ENCODE measurements at regions not wholly inside any gene's neighbourhood (a gene's known extent, or its start where the extent isn't known, plus 50 kb on each side); places are given as distances from the start of the nearest gene placed in this dataset.

GRCh38 chrX:149992918-149993317 is 54.6 kb upstream of the EOLA2 start:
- no peak for DNase-seq (ENCODE audit: unreplicated experiment)
- intact Hi-C loops (cut with micrococcal nuclease), result no loop called here
- no peaks in the 10 kb centered on the region for H3K9me3 Mint-ChIP-seq (ENCODE audit: unreplicated experiment)

GRCh38 chrX:149993989-149994388 is 55.7 kb upstream of the EOLA2 start:
- Mint-ChIP-seq H3K27ac (ENCODE audit: low read depth, unreplicated experiment) (no peak overlapping the region), H3K27me3 (ENCODE audit: insufficient read depth, unreplicated experiment) (peaks cover 7% of the 10 kb centered on the region), H3K4me1 (ENCODE audit: insufficient read depth, unreplicated experiment) (peaks cover 5% of the 10 kb centered on the region), H3K36me3 (ENCODE audit: insufficient read depth, unreplicated experiment) (peaks cover 12% of the 10 kb centered on the region), H3K9me3 (ENCODE audit: unreplicated experiment) (no peaks in the 10 kb centered on the region), H3K4me3 (ENCODE audit: unreplicated experiment) (no peak overlapping the region)
- BruUV-seq (replicated peaks), result no TSS peak
- intact Hi-C loops (cut with micrococcal nuclease), result no loop called here
- POLR2A ChIA-PET, result no interaction called here
- no peak for DNase-seq (ENCODE audit: unreplicated experiment)
- CTCF ChIA-PET, result interaction anchor here (0.7 to 0.9 kb wide), 2 partner anchors 13 to 43 kb away, joined by 3 to 5 read pairs; no protein-coding TSS in a partner anchor
- no peak for TF ChIP-seq CTCF (IDR thresholded peaks at IDR 0.05; ENCODE audit: unreplicated experiment)

More at GRCh38 chrX:149992918-149993317, 54.6 kb upstream of the EOLA2 start:
- ChIA-PET POLR2A (no interaction called here), CTCF (interaction anchor here (0.6 to 0.9 kb wide), 2 partner anchors 14 to 628 kb away, joined by 3 to 5 read pairs; no protein-coding TSS in a partner anchor)
- Mint-ChIP-seq H3K27ac (ENCODE audit: low read depth, unreplicated experiment) (no peak overlapping the region), H3K4me3 (ENCODE audit: unreplicated experiment) (no peak overlapping the region), H3K36me3 (ENCODE audit: insufficient read depth, unreplicated experiment) (peaks cover 11% of the 10 kb centered on the region), H3K27me3 (ENCODE audit: insufficient read depth, unreplicated experiment) (peaks cover 12% of the 10 kb centered on the region), H3K4me1 (ENCODE audit: insufficient read depth, unreplicated experiment) (peaks cover 5% of the 10 kb centered on the region)
- TF ChIP-seq CTCF (IDR thresholded peaks at IDR 0.05; ENCODE audit: unreplicated experiment), result no peak
- BruUV-seq (replicated peaks), result no TSS peak

- CTCF ChIA-PET, result no interaction called here
- no TSS peak for BruUV-seq (replicated peaks)
- H3K9me3 Mint-ChIP-seq (ENCODE audit: unreplicated experiment), result no peaks in the 10 kb centered on the region
Measured at GRCh38 chrX:149996515-149996914, 58.2 kb upstream of the EOLA2 start.

GRCh38 chrX:150005027-150005426 is 66.7 kb upstream of the EOLA2 start:
- CTCF ChIA-PET, result no interaction called here
- intact Hi-C loops (cut with micrococcal nuclease), result no loop called here
- BruUV-seq (replicated peaks), result no TSS peak
- POLR2A ChIA-PET, result no interaction called here
- no peak for TF ChIP-seq CTCF (IDR thresholded peaks at IDR 0.05; ENCODE audit: unreplicated experiment)
- Mint-ChIP-seq H3K9me3 (ENCODE audit: unreplicated experiment) (no peaks in the 10 kb centered on the region), H3K36me3 (ENCODE audit: insufficient read depth, unreplicated experiment) (peaks cover 7% of the 10 kb centered on the region), H3K27ac (ENCODE audit: low read depth, unreplicated experiment) (no peak overlapping the region), H3K4me1 (ENCODE audit: insufficient read depth, unreplicated experiment) (no peaks in the 10 kb centered on the region), H3K27me3 (ENCODE audit: insufficient read depth, unreplicated experiment) (no peaks in the 10 kb centered on the region), H3K4me3 (ENCODE audit: unreplicated experiment) (no peak overlapping the region)
- DNase-seq (ENCODE audit: unreplicated experiment), result no peak

More at GRCh38 chrX:149996515-149996914, 58.2 kb upstream of the EOLA2 start:
- no peaks in the 10 kb centered on the region for H3K27me3 Mint-ChIP-seq (ENCODE audit: insufficient read depth, unreplicated experiment)
- intact Hi-C loops (cut with micrococcal nuclease), result no loop called here
- DNase-seq (ENCODE audit: unreplicated experiment), result no peak
- no peak overlapping the region for H3K27ac Mint-ChIP-seq (ENCODE audit: low read depth, unreplicated experiment)
- POLR2A ChIA-PET, result no interaction called here
- TF ChIP-seq CTCF (IDR thresholded peaks at IDR 0.05; ENCODE audit: unreplicated experiment), result no peak
- H3K36me3 Mint-ChIP-seq (ENCODE audit: insufficient read depth, unreplicated experiment), result peaks cover 12% of the 10 kb centered on the region
- H3K4me3 Mint-ChIP-seq (ENCODE audit: unreplicated experiment), result no peak overlapping the region
- H3K4me1 Mint-ChIP-seq (ENCODE audit: insufficient read depth, unreplicated experiment), result peaks cover 5% of the 10 kb centered on the region

Data from MCF 10A (cell line).